Activated naive CD8-positive, alpha-beta T cell treated with anti-CD3 and anti-CD28 coated beads, Interleukin-2, amount 10 ng/mL, durations not matched to agents 7 days and 5 days (primary cell): ENCODE measurements at regions not wholly inside any gene's neighbourhood (a gene's known extent, or its start where the extent isn't known, plus 50 kb on each side); places are given as distances from the start of the nearest gene placed in this dataset.

Experiments
- ATAC-seq: fragments of 150-1000 bp; cut with Tn5 transposase; one replicate; pipeline ENCODE4 v1.10.0; 2021; ENCODE audit warnings: low read depth, moderate library complexity
- POLR2A ChIA-PET: fragments of 350-600 bp; sonication (Branson Sonifier 250); formaldehyde crosslinking; loops from one replicate; lab custom pipeline; 2021; ENCODE audit warnings: antibody characterized with exemption; lab: Charles Lee
- DNase-seq: peaks from one replicate; pipeline ENCODE4 v3.0.0; 2021
- H3K27ac Mint-ChIP-seq: one replicate; pipeline ENCODE4 v1.8.0; 2022; ENCODE audit warnings: mild to moderate bottlenecking, mixed read lengths
- H3K27me3 Mint-ChIP-seq: one replicate; pipeline ENCODE4 v1.8.0; 2022; ENCODE audit warnings: mild to moderate bottlenecking, moderate library complexity, mixed read lengths
- H3K36me3 Mint-ChIP-seq: one replicate; pipeline ENCODE4 v1.8.0; 2021; ENCODE audit warnings: mild to moderate bottlenecking, mixed read lengths
- H3K4me1 Mint-ChIP-seq: one replicate; pipeline ENCODE4 v1.8.0; 2021; ENCODE audit warnings: mixed read lengths
- H3K4me3 Mint-ChIP-seq: one replicate; pipeline ENCODE4 v1.8.0; 2022; ENCODE audit warnings: mild to moderate bottlenecking, moderate library complexity, mixed read lengths
- H3K9me3 Mint-ChIP-seq: one replicate; pipeline ENCODE4 v1.8.0; 2021; ENCODE audit warnings: mixed read lengths

GRCh38 chr1:221343607-221344006, 398.3 kb downstream of the DUSP10 start:
- Mint-ChIP-seq H3K4me3 (no peak overlapping the region), H3K36me3 (no peaks in the 10 kb centered on the region)
- POLR2A ChIA-PET: no interaction called here

DNA sequence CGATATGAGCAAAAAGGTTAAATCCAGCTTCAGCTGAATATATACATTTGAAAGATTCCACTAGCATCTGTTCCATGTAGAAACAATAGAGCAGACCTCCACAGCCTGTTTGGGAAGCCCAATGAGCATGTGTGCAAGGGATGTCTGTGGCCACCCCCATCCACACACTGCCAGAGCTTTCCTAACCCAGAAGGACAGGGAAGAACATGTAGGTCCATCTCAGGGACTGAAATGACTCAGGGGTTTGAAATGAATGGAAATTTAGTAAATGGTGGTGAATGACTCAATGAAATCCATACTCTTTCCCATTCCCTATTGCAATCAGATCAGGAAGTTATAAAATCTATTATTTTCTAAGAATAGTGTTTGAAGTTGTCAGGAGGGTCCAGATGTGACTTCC, 397.2 kb downstream of the DUSP10 start:
- no peaks in the 10 kb centered on the region for H3K4me1 Mint-ChIP-seq
- ATAC-seq (no peak), DNase-seq (no peak)
- H3K9me3 Mint-ChIP-seq: no peaks in the 10 kb centered on the region
- no peaks in the 10 kb centered on the region for H3K36me3 Mint-ChIP-seq
- no peak overlapping the region for H3K4me3 Mint-ChIP-seq
- peaks cover 4% of the 10 kb centered on the region for H3K27me3 Mint-ChIP-seq
- POLR2A ChIA-PET: no interaction called here
- no peak overlapping the region for H3K27ac Mint-ChIP-seq

More at GRCh38 chr1:221343607-221344006, 398.3 kb downstream of the DUSP10 start:
- DNase-seq (no peak), ATAC-seq (no peak)
- no peaks in the 10 kb centered on the region for H3K4me1 Mint-ChIP-seq
- H3K27ac Mint-ChIP-seq: no peak overlapping the region
- H3K27me3 Mint-ChIP-seq: peaks cover 4% of the 10 kb centered on the region
- no peaks in the 10 kb centered on the region for H3K9me3 Mint-ChIP-seq

- H3K27ac Mint-ChIP-seq: no peak overlapping the region
- peaks cover 6% of the 10 kb centered on the region for H3K27me3 Mint-ChIP-seq
- no peaks in the 10 kb centered on the region for H3K9me3 Mint-ChIP-seq
- no peak for DNase-seq
- H3K36me3 Mint-ChIP-seq: no peaks in the 10 kb centered on the region
- ATAC-seq: no peak
- no peak overlapping the region for H3K4me3 Mint-ChIP-seq
- H3K4me1 Mint-ChIP-seq: no peaks in the 10 kb centered on the region
- POLR2A ChIA-PET: no interaction called here
Observed at GRCh38 chr1:221347706-221348105, 394.2 kb downstream of the DUSP10 start.

GRCh38 chr1:221350091-221350490, 391.8 kb downstream of the DUSP10 start:
- no peak for ATAC-seq
- POLR2A ChIA-PET: no interaction called here
- H3K9me3 Mint-ChIP-seq: no peaks in the 10 kb centered on the region
- no peaks in the 10 kb centered on the region for H3K4me1 Mint-ChIP-seq
- DNase-seq: no peak
- H3K27ac Mint-ChIP-seq: no peak overlapping the region
- H3K36me3 Mint-ChIP-seq: no peaks in the 10 kb centered on the region
- no peak overlapping the region for H3K4me3 Mint-ChIP-seq
- H3K27me3 Mint-ChIP-seq: peaks cover 2% of the 10 kb centered on the region

GRCh38 chr1:221356693-221357092, 385.2 kb downstream of the DUSP10 start:
- H3K27ac Mint-ChIP-seq: no peak overlapping the region
- ATAC-seq (no peak), DNase-seq (no peak)
- H3K4me3 Mint-ChIP-seq: no peak overlapping the region
- POLR2A ChIA-PET: no interaction called here
- H3K27me3 Mint-ChIP-seq: no peaks in the 10 kb centered on the region
- no peaks in the 10 kb centered on the region for H3K36me3 Mint-ChIP-seq
- H3K9me3 Mint-ChIP-seq: no peaks in the 10 kb centered on the region
- H3K4me1 Mint-ChIP-seq: no peaks in the 10 kb centered on the region

GRCh38 chr1:221363039-221363438, 378.9 kb downstream of the DUSP10 start:
- no peak for DNase-seq
- no peak overlapping the region for H3K4me3 Mint-ChIP-seq
- POLR2A ChIA-PET: no interaction called here

GRCh38 chr1:221366495-221367110, 375.3 kb downstream of the DUSP10 start:
- no peak for ATAC-seq
- H3K36me3 Mint-ChIP-seq: no peaks in the 10 kb centered on the region
- H3K4me3 Mint-ChIP-seq: no peak overlapping the region
- no peak for DNase-seq
- H3K27ac Mint-ChIP-seq: no peak overlapping the region
- H3K4me1 Mint-ChIP-seq: no peaks in the 10 kb centered on the region
- POLR2A ChIA-PET: no interaction called here
- H3K27me3 Mint-ChIP-seq: peaks cover 15% of the 10 kb centered on the region
- H3K9me3 Mint-ChIP-seq: no peaks in the 10 kb centered on the region

More at GRCh38 chr1:221363039-221363438, 378.9 kb downstream of the DUSP10 start:
- no peaks in the 10 kb centered on the region for H3K36me3 Mint-ChIP-seq
- H3K27me3 Mint-ChIP-seq: peaks cover 9% of the 10 kb centered on the region
- H3K27ac Mint-ChIP-seq: no peak overlapping the region
- no peaks in the 10 kb centered on the region for H3K9me3 Mint-ChIP-seq
- no peak for ATAC-seq
- no peaks in the 10 kb centered on the region for H3K4me1 Mint-ChIP-seq

GRCh38 chr1:221371705-221372104, 370.2 kb downstream of the DUSP10 start:
- no peak for DNase-seq
- peaks cover 6% of the 10 kb centered on the region for H3K27me3 Mint-ChIP-seq
- no peak for ATAC-seq
- H3K27ac Mint-ChIP-seq: no peak overlapping the region
- no peaks in the 10 kb centered on the region for H3K9me3 Mint-ChIP-seq
- no peaks in the 10 kb centered on the region for H3K36me3 Mint-ChIP-seq
- no peaks in the 10 kb centered on the region for H3K4me1 Mint-ChIP-seq
- POLR2A ChIA-PET: no interaction called here
- H3K4me3 Mint-ChIP-seq: no peak overlapping the region

GRCh38 chr1:221373795-221374194, 368.1 kb downstream of the DUSP10 start:
- no peaks in the 10 kb centered on the region for H3K4me1 Mint-ChIP-seq
- no peak overlapping the region for H3K27ac Mint-ChIP-seq
- ATAC-seq (no peak), DNase-seq (no peak)
- H3K9me3 Mint-ChIP-seq: no peaks in the 10 kb centered on the region
- peaks cover 6% of the 10 kb centered on the region for H3K27me3 Mint-ChIP-seq
- POLR2A ChIA-PET: no interaction called here
- H3K4me3 Mint-ChIP-seq: no peak overlapping the region
- H3K36me3 Mint-ChIP-seq: no peaks in the 10 kb centered on the region

DNA sequence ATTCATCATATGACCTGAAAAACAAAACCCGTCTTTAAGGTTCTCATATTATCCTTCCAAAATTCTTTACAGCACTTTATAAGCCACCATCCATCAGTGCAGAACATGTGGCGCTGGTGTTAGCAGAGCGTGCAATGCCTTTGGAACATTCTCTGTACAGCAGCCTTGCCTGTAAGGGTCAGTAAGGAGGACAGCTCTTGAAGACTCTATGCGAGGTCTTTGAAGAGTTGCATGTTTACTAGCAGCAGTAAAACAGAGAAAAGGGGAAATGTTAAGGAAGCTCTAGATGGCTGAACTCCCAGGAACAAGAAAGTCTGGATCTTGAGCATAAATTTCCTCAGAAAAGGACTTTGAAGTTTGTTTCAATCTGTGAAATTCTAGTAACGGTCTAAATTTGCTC, 365.6 kb downstream of the DUSP10 start:
- H3K36me3 Mint-ChIP-seq: no peaks in the 10 kb centered on the region
- H3K4me3 Mint-ChIP-seq: no peak overlapping the region
- POLR2A ChIA-PET: no interaction called here

GRCh38 chr1:221381910-221382623, 359.8 kb downstream of the DUSP10 start:
- no peak for DNase-seq
- Mint-ChIP-seq H3K4me3 (no peak overlapping the region), H3K9me3 (no peaks in the 10 kb centered on the region), H3K27me3 (no peaks in the 10 kb centered on the region), H3K27ac (no peak overlapping the region), H3K4me1 (no peaks in the 10 kb centered on the region), H3K36me3 (no peaks in the 10 kb centered on the region)
- ATAC-seq: no peak
- POLR2A ChIA-PET: no interaction called here

More for the DNA sequence above, 365.6 kb downstream of the DUSP10 start:
- Mint-ChIP-seq H3K4me1 (no peaks in the 10 kb centered on the region), H3K27me3 (no peaks in the 10 kb centered on the region), H3K27ac (no peak overlapping the region), H3K9me3 (no peaks in the 10 kb centered on the region)
- no peak for DNase-seq
- no peak for ATAC-seq

- DNase-seq (no peak), ATAC-seq (no peak)
- POLR2A ChIA-PET: no interaction called here
- Mint-ChIP-seq H3K4me1 (peaks cover 3% of the 10 kb centered on the region), H3K36me3 (no peaks in the 10 kb centered on the region), H3K9me3 (no peaks in the 10 kb centered on the region), H3K4me3 (no peak overlapping the region), H3K27me3 (peaks cover 4% of the 10 kb centered on the region), H3K27ac (no peak overlapping the region)
Observed at GRCh38 chr1:221392453-221392852, 349.4 kb downstream of the DUSP10 start.

GRCh38 chr1:221394011-221394544, 347.8 kb downstream of the DUSP10 start:
- DNase-seq: no peak
- Mint-ChIP-seq H3K27ac (no peak overlapping the region), H3K9me3 (no peaks in the 10 kb centered on the region), H3K36me3 (no peaks in the 10 kb centered on the region), H3K4me1 (peaks cover 7% of the 10 kb centered on the region), H3K27me3 (peaks cover 7% of the 10 kb centered on the region), H3K4me3 (no peak overlapping the region)
- no peak for ATAC-seq
- POLR2A ChIA-PET: no interaction called here

- peaks cover 16% of the 10 kb centered on the region for H3K27me3 Mint-ChIP-seq
- no peaks in the 10 kb centered on the region for H3K9me3 Mint-ChIP-seq
- peaks cover 7% of the 10 kb centered on the region for H3K4me1 Mint-ChIP-seq
- H3K36me3 Mint-ChIP-seq: no peaks in the 10 kb centered on the region
- POLR2A ChIA-PET: no interaction called here
- no peak for ATAC-seq
- no peak overlapping the region for H3K27ac Mint-ChIP-seq
- H3K4me3 Mint-ChIP-seq: no peak overlapping the region
- DNase-seq: no peak
Observed at GRCh38 chr1:221396526-221396925, 345.4 kb downstream of the DUSP10 start.
